ENCODE measurements at regions not wholly inside any gene's neighbourhood (a gene's known extent, or its start where the extent isn't known, plus 50 kb on each side); places are given as distances from the start of the nearest gene placed in this dataset.

GRCh38 chr2:30371772-30372373, 75.2 kb upstream of the LCLAT1 start:
- no peaks in the 10 kb centered on the region for H4K20me1 ChIP-seq
- no peak overlapping the region for H3K27ac ChIP-seq
- peaks cover 0 to 12% (median 1%) of the 10 kb centered on the region in 10 experiments; a peak in 12 of 20 replicates for H3K4me1 ChIP-seq
- H3K9ac ChIP-seq = no peak overlapping the region
- no peak overlapping the region for H3K4me3 ChIP-seq
- no peaks in the 10 kb centered on the region for H3K27me3 ChIP-seq
- H3K36me3 ChIP-seq = no peaks in the 10 kb centered on the region
- H3K4me2 ChIP-seq = 0 out of 22 replicates have a peak overlapping the region, but pooled peaks of 1 of the 11 experiments have one; percentile 1
- H3K9me3 ChIP-seq (replicated peaks in 1 of 11) = no peaks in the 10 kb centered on the region; a peak in 1 of 22 replicates
- no peak for TF ChIP-seq Cebpa-rat (IDR thresholded peaks at IDR 0.05)

GRCh38 chr2:30372826-30373225, 74.2 kb upstream of the LCLAT1 start:
- H3K4me3 ChIP-seq = no peak overlapping the region
- no peak overlapping the region for H3K27ac ChIP-seq
- no peak for TF ChIP-seq Cebpa-rat (IDR thresholded peaks at IDR 0.05)
- H4K20me1 ChIP-seq = no peaks in the 10 kb centered on the region
- no peak overlapping the region for H3K4me2 ChIP-seq
- H3K4me1 ChIP-seq = peaks cover 0 to 4% (median 0%) of the 10 kb centered on the region in 10 experiments; a peak in 2 of 20 replicates
- no peaks in the 10 kb centered on the region; a peak in 1 of 22 replicates for H3K9me3 ChIP-seq (replicated peaks in 1 of 11)
- H3K27me3 ChIP-seq = no peaks in the 10 kb centered on the region
- H3K36me3 ChIP-seq = no peaks in the 10 kb centered on the region
- H3K9ac ChIP-seq = no peak overlapping the region

GRCh38 chr2:30373881-30374302, 73.2 kb upstream of the LCLAT1 start:
- Histone ChIP-seq H4K20me1 (no peaks in the 10 kb centered on the region), H3K4me1 (peaks cover 0 to 4% (median 0%) of the 10 kb centered on the region in 10 experiments; a peak in 2 of 20 replicates), H3K9ac (no peak overlapping the region), H3K9me3 (replicated peaks in 1 of 11) (no peaks in the 10 kb centered on the region), H3K4me2 (peak overlapping the region in 1 of 11 experiments; percentile 37; a peak in 2 of 22 replicates), H3K4me3 (no peak overlapping the region), H3K36me3 (no peaks in the 10 kb centered on the region), H3K27ac (no peak overlapping the region), H3K27me3 (no peaks in the 10 kb centered on the region)
- TF ChIP-seq Cebpa-rat (IDR thresholded peaks at IDR 0.05) = no peak

GRCh38 chr2:30374380-30374779, 72.7 kb upstream of the LCLAT1 start:
- no peak overlapping the region for H3K9ac ChIP-seq
- no peaks in the 10 kb centered on the region for H3K36me3 ChIP-seq

GRCh38 chr2:30375915-30376314, 71.1 kb upstream of the LCLAT1 start:
- no peaks in the 10 kb centered on the region for H3K36me3 ChIP-seq
- H3K27me3 ChIP-seq = no peaks in the 10 kb centered on the region
- no peak overlapping the region for H3K4me3 ChIP-seq
- H3K4me1 ChIP-seq = peaks cover 0 to 4% (median 0%) of the 10 kb centered on the region in 10 experiments; a peak in 2 of 20 replicates
- H3K9ac ChIP-seq = no peak overlapping the region
- no peaks in the 10 kb centered on the region for H4K20me1 ChIP-seq
- peaks cover 0 to 5% (median 0%) of the 10 kb centered on the region in 11 experiments; a peak in 1 of 22 replicates for H3K9me3 ChIP-seq (replicated peaks in 1 of 11)
- TF ChIP-seq Cebpa-rat (IDR thresholded peaks at IDR 0.05) = no peak
- no peak overlapping the region for H3K4me2 ChIP-seq
- no peak overlapping the region for H3K27ac ChIP-seq

More at GRCh38 chr2:30374380-30374779, 72.7 kb upstream of the LCLAT1 start:
- H3K4me2 ChIP-seq = peak overlapping the region in 1 of 11 experiments; percentile 37; a peak in 1 of 22 replicates
- H3K27ac ChIP-seq = no peak overlapping the region
- no peaks in the 10 kb centered on the region for H4K20me1 ChIP-seq
- H3K27me3 ChIP-seq = no peaks in the 10 kb centered on the region
- no peak for TF ChIP-seq Cebpa-rat (IDR thresholded peaks at IDR 0.05)
- H3K4me1 ChIP-seq = peaks cover 0 to 4% (median 0%) of the 10 kb centered on the region in 10 experiments; a peak in 2 of 20 replicates
- H3K9me3 ChIP-seq (replicated peaks in 1 of 11) = no peaks in the 10 kb centered on the region
- H3K4me3 ChIP-seq = no peak overlapping the region

GRCh38 chr2:30379481-30379880, 67.6 kb upstream of the LCLAT1 start:
- peaks cover 0 to 5% (median 0%) of the 10 kb centered on the region in 10 experiments; a peak in 1 of 20 replicates for H3K4me1 ChIP-seq
- no peak overlapping the region for H3K27ac ChIP-seq
- H3K4me2 ChIP-seq = no peak overlapping the region
- H3K4me3 ChIP-seq = no peak overlapping the region
- H3K27me3 ChIP-seq = no peaks in the 10 kb centered on the region
- no peaks in the 10 kb centered on the region for H3K36me3 ChIP-seq
- H3K9ac ChIP-seq = no peak overlapping the region
- peaks cover 0 to 5% (median 0%) of the 10 kb centered on the region in 11 experiments; a peak in 1 of 22 replicates for H3K9me3 ChIP-seq (replicated peaks in 1 of 11)
- no peaks in the 10 kb centered on the region for H4K20me1 ChIP-seq
- no peak for TF ChIP-seq Cebpa-rat (IDR thresholded peaks at IDR 0.05)

GRCh38 chr2:30380824-30381223, 66.2 kb upstream of the LCLAT1 start:
- Histone ChIP-seq H3K4me1 (peaks cover 0 to 5% (median 0%) of the 10 kb centered on the region in 10 experiments; a peak in 1 of 20 replicates), H3K27me3 (no peaks in the 10 kb centered on the region), H3K9me3 (replicated peaks in 1 of 11) (peaks cover 0 to 5% (median 0%) of the 10 kb centered on the region in 11 experiments; a peak in 1 of 22 replicates), H3K27ac (no peak overlapping the region), H4K20me1 (no peaks in the 10 kb centered on the region), H3K36me3 (no peaks in the 10 kb centered on the region), H3K4me3 (no peak overlapping the region), H3K4me2 (0 out of 22 replicates have a peak overlapping the region, but pooled peaks of 1 of the 11 experiments have one; percentile 9), H3K9ac (no peak overlapping the region)
- no peak for TF ChIP-seq Cebpa-rat (IDR thresholded peaks at IDR 0.05)

GRCh38 chr2:30382162-30382783, 64.8 kb upstream of the LCLAT1 start:
- H3K27me3 ChIP-seq = no peaks in the 10 kb centered on the region
- TF ChIP-seq Cebpa-rat (IDR thresholded peaks at IDR 0.05) = no peak
- no peak overlapping the region for H3K9ac ChIP-seq
- H4K20me1 ChIP-seq = no peaks in the 10 kb centered on the region
- H3K4me3 ChIP-seq = no peak overlapping the region
- H3K4me2 ChIP-seq = no peak overlapping the region
- H3K9me3 ChIP-seq (replicated peaks in 1 of 11) = peaks cover 0 to 5% (median 0%) of the 10 kb centered on the region in 11 experiments; a peak in 1 of 22 replicates
- H3K4me1 ChIP-seq = peaks cover 0 to 5% (median 0%) of the 10 kb centered on the region in 10 experiments; a peak in 1 of 20 replicates
- H3K36me3 ChIP-seq = no peaks in the 10 kb centered on the region
- no peak overlapping the region for H3K27ac ChIP-seq

- Histone ChIP-seq H4K20me1 (no peaks in the 10 kb centered on the region), H3K4me1 (peaks cover 0 to 5% (median 0%) of the 10 kb centered on the region in 10 experiments; a peak in 1 of 20 replicates), H3K9me3 (replicated peaks in 1 of 11) (peaks cover 0 to 5% (median 0%) of the 10 kb centered on the region in 11 experiments; a peak in 1 of 22 replicates), H3K27ac (no peak overlapping the region), H3K4me2 (no peak overlapping the region), H3K27me3 (no peaks in the 10 kb centered on the region), H3K36me3 (no peaks in the 10 kb centered on the region), H3K9ac (no peak overlapping the region), H3K4me3 (no peak overlapping the region)
- no peak for TF ChIP-seq Cebpa-rat (IDR thresholded peaks at IDR 0.05)
These were observed 64.1 kb upstream of the LCLAT1 start for GRCh38 chr2:30382995-30383394.

All from BLaER1 treated with 17β-estradiol and CSF1 and Interleukin-3, amounts not matched to agents 10 nM and 100 nM (cell line).